GM23338 (cell line): ENCODE measurements at regions not wholly inside any gene's neighbourhood (a gene's known extent, or its start where the extent isn't known, plus 50 kb on each side); places are given as distances from the start of the nearest gene placed in this dataset.

ENCODE experiments used
- ATAC-seq: fragments of 200-7000 bp; cut with Tn5 transposase; 3 replicates; pipeline ENCODE4 v1.9.1; 2020
- DNase-seq: peaks from one replicate; pipeline ENCODE4 v3.0.0-alpha.2; 2015; ENCODE audit warnings: low spot score
- H2AFZ ChIP-seq: fragments of 200-600 bp; sonication (generic); 2 replicates; pipeline ENCODE4 v1.8.0; 2016; ENCODE audit warnings: antibody characterized with exemption, mild to moderate bottlenecking, moderate library complexity
- H3F3A ChIP-seq: fragments of 200-600 bp; sonication (generic); replicated peaks from 2 replicates; pipeline ENCODE4 v1.8.0; 2017; ENCODE audit warnings: antibody characterized with exemption, mixed run types, low read depth
- H3K27ac ChIP-seq: fragments of 200-600 bp; sonication (generic); 2 replicates; pipeline ENCODE4 v1.6.1; 2016; ENCODE audit warnings: low read depth
- H3K27me3 ChIP-seq: fragments of 200-600 bp; sonication (generic); 2 replicates; pipeline ENCODE4 v1.8.0; 2016; ENCODE audit warnings: mild to moderate bottlenecking, mixed run types, moderate library complexity; ENCODE audit not compliant: insufficient read depth
- H3K36me3 ChIP-seq: fragments of 200-600 bp; sonication (generic); 2 replicates; pipeline ENCODE4 v1.8.0; 2016; ENCODE audit warnings: mild to moderate bottlenecking; ENCODE audit not compliant: insufficient read depth
- H3K4me1 ChIP-seq: fragments of 200-600 bp; sonication (generic); 2 replicates; pipeline ENCODE4 v1.8.0; 2016; ENCODE audit warnings: mild to moderate bottlenecking, moderate library complexity; ENCODE audit not compliant: insufficient read depth
- H3K4me2 ChIP-seq: fragments of 200-600 bp; sonication (generic); 2 replicates; pipeline ENCODE4 v1.7.1; 2017; ENCODE audit warnings: mixed run types
- H3K4me3 ChIP-seq: fragments of 200-600 bp; sonication (generic); 2 replicates; pipeline ENCODE4 v1.6.1; 2016; ENCODE audit warnings: mixed run types
- H3K79me2 ChIP-seq: fragments of 200-600 bp; sonication (generic); replicated peaks from 2 replicates; pipeline ENCODE4 v1.8.0; 2017; ENCODE audit warnings: mild to moderate bottlenecking; ENCODE audit not compliant: insufficient read depth
- H3K9me2 ChIP-seq: fragments of 200-600 bp; sonication (generic); 2 replicates; pipeline ENCODE4 v1.8.0; 2017; ENCODE audit not compliant: insufficient read depth
- H4K20me1 ChIP-seq: fragments of 200-600 bp; sonication (generic); replicated peaks from 2 replicates; pipeline ENCODE4 v1.8.0; 2017; ENCODE audit warnings: mild to moderate bottlenecking; ENCODE audit not compliant: insufficient read depth
- H3K27ac Mint-ChIP-seq: 2 replicates; pipeline ENCODE4 v1.8.0; 2020; ENCODE audit warnings: inconsistent platforms, mild to moderate bottlenecking, moderate library complexity, mixed read lengths
- H3K27me3 Mint-ChIP-seq: 3 replicates; pipeline ENCODE4 v1.8.0; 2022; ENCODE audit warnings: low read depth, mild to moderate bottlenecking, moderate library complexity, mixed read lengths, inconsistent platforms; ENCODE audit not compliant: insufficient read depth, poor library complexity
- H3K36me3 Mint-ChIP-seq: 3 replicates; pipeline ENCODE4 v1.8.0; 2021; ENCODE audit warnings: low read depth, mild to moderate bottlenecking, inconsistent platforms, moderate library complexity, mixed read lengths
- H3K4me1 Mint-ChIP-seq: 3 replicates; pipeline ENCODE4 v1.8.0; 2020; ENCODE audit warnings: mild to moderate bottlenecking, inconsistent platforms, mixed read lengths
- H3K4me3 Mint-ChIP-seq: 3 replicates; pipeline ENCODE4 v1.8.0; 2021; ENCODE audit warnings: moderate library complexity, mild to moderate bottlenecking, inconsistent platforms, mixed read lengths
- H3K9me3 Mint-ChIP-seq: 3 replicates; pipeline ENCODE4 v1.8.0; 2020; ENCODE audit warnings: moderate library complexity, mild to moderate bottlenecking, inconsistent platforms, mixed read lengths
- CREB1 ChIP-seq: fragments of 250-450 bp; sonication (Bioruptor Pico); IDR thresholded peaks from 2 replicates; pipeline ENCODE4 v1.5.0; 2020; ENCODE audit warnings: low read depth, mild to moderate bottlenecking, moderate library complexity
- JUNB ChIP-seq: IDR thresholded peaks from one replicate; pipeline ENCODE4 v1.6.1; 2016; ENCODE audit warnings: antibody characterized with exemption; ENCODE audit not compliant: unreplicated experiment
- POLR2AphosphoS5 ChIP-seq: IDR thresholded peaks from 2 replicates; pipeline ENCODE4 v1.6.1; 2016; ENCODE audit warnings: antibody characterized with exemption, low read depth
- STAT1 ChIP-seq: IDR thresholded peaks from one replicate; pipeline ENCODE4 v1.6.1; 2016; ENCODE audit warnings: antibody characterized with exemption; ENCODE audit not compliant: unreplicated experiment
- ZNF114 ChIP-seq: fragments of 250-450 bp; sonication (Bioruptor Pico); IDR thresholded peaks from 2 replicates; pipeline ENCODE4 v1.5.0; 2020; ENCODE audit warnings: mild to moderate bottlenecking, moderate library complexity
- ZNF331 ChIP-seq: fragments of 250-450 bp; sonication (Bioruptor Pico); IDR thresholded peaks from 2 replicates; pipeline ENCODE4 v1.5.0; 2020; ENCODE audit warnings: low read depth, mild to moderate bottlenecking, moderate library complexity
- ZNF462 ChIP-seq: fragments of 250-450 bp; sonication (Bioruptor Pico); IDR thresholded peaks from 2 replicates; pipeline ENCODE4 v1.5.0; 2020; ENCODE audit warnings: mild to moderate bottlenecking, moderate library complexity

GRCh38 chr15:85905751-85906450 lies 111.2 kb upstream of the KLHL25 start (continued):
- TF ChIP-seq ZNF462 (CRISPR knock-in tag), result no peak
- no peak for TF ChIP-seq STAT1
- no peak for TF ChIP-seq ZNF331 (CRISPR knock-in tag)
- TF ChIP-seq CREB1, result no peak

GRCh38 chr15:85906640-85907039 lies 111.9 kb upstream of the KLHL25 start:
- no peak overlapping the region for H3K27ac Mint-ChIP-seq
- H3K36me3 ChIP-seq, result no peaks in the 10 kb centered on the region
- H3K27ac ChIP-seq, result no peak overlapping the region
- H4K20me1 ChIP-seq, result no peaks in the 10 kb centered on the region
- DNase-seq (no peak), ATAC-seq (no peak)
- no peaks in the 10 kb centered on the region for H3K79me2 ChIP-seq
- peaks cover 10% of the 10 kb centered on the region; the same call in 1 of the 2 replicates for H3K9me2 ChIP-seq
- peaks cover 10% of the 10 kb centered on the region for H3K4me1 ChIP-seq
- H3F3A ChIP-seq, result no peaks in the 10 kb centered on the region
- no peak overlapping the region for H3K4me3 ChIP-seq
- H3K4me3 Mint-ChIP-seq, result no peak overlapping the region
- peaks cover 5% of the 10 kb centered on the region for H3K27me3 Mint-ChIP-seq
- H3K9me3 Mint-ChIP-seq, result no peaks in the 10 kb centered on the region
- peaks cover 13% of the 10 kb centered on the region for H3K4me1 Mint-ChIP-seq
- H2AFZ ChIP-seq, result peak overlapping the region; percentile 90; the same call in 1 of the 2 replicates
- H3K36me3 Mint-ChIP-seq, result no peaks in the 10 kb centered on the region
- no peak overlapping the region for H3K4me2 ChIP-seq
- H3K27me3 ChIP-seq, result no peaks in the 10 kb centered on the region
- TF ChIP-seq CREB1 (no peak), JUNB (no peak), POLR2AphosphoS5 (no peak), ZNF462 (CRISPR knock-in tag) (no peak), ZNF114 (no peak)
